H1 (cell line): ENCODE measurements at regions not wholly inside any gene's neighbourhood (a gene's known extent, or its start where the extent isn't known, plus 50 kb on each side); places are given as distances from the start of the nearest gene placed in this dataset.

Experiments used
- FOSL1 ChIP-seq: IDR thresholded peaks from 2 replicates; pipeline ENCODE4 v1.6.1; 2011; ENCODE audit warnings: mild to moderate bottlenecking, low read depth, low read length, moderate library complexity; ENCODE audit not compliant: insufficient read depth
- JUN ChIP-seq: IDR thresholded peaks from 2 replicates; pipeline ENCODE4 v1.6.1; 2011; ENCODE audit warnings: low read depth, mild to moderate bottlenecking, improper control_type of control experiment, low read length
- TF ChIP-seq, protein P1 (sequence below), 3 experiments: IDR thresholded peaks; 1 replicate in 2 of 3; 2 replicates in 1 of 3; pipeline versions ENCODE4 v1.5.1 to v1.6.1; 2011; ENCODE audit warnings: low read length in 3 of 3, mild to moderate bottlenecking in 3 of 3, inconsistent platforms in 2 of 3, low read depth in 1 of 3, moderate library complexity in 1 of 3; ENCODE audit not compliant: insufficient read depth in 1 of 3; ENCODE audit errors: control extremely low read depth in 1 of 3

DNA sequence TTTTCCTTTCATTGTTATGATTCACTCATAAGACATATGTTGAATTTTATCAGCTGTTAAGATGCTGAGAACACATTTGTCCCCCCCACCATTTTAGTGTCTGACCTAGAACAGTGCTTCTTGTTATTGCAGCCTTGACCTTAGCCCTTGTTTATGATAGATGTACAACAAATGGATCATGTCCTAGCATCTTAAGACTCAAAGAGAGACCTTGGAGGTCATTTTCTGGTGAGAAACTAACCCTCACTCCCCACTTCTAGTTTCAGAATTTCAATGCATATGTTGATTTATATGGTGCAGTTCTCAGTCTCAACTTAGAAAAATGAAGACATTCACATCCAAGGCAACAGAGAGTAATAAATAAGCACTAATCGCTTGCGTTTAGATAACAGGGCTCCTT lies 391.2 kb downstream of the AEBP2 start (continued):
- TF ChIP-seq, protein P1, sequence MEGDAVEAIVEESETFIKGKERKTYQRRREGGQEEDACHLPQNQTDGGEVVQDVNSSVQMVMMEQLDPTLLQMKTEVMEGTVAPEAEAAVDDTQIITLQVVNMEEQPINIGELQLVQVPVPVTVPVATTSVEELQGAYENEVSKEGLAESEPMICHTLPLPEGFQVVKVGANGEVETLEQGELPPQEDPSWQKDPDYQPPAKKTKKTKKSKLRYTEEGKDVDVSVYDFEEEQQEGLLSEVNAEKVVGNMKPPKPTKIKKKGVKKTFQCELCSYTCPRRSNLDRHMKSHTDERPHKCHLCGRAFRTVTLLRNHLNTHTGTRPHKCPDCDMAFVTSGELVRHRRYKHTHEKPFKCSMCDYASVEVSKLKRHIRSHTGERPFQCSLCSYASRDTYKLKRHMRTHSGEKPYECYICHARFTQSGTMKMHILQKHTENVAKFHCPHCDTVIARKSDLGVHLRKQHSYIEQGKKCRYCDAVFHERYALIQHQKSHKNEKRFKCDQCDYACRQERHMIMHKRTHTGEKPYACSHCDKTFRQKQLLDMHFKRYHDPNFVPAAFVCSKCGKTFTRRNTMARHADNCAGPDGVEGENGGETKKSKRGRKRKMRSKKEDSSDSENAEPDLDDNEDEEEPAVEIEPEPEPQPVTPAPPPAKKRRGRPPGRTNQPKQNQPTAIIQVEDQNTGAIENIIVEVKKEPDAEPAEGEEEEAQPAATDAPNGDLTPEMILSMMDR (IDR thresholded peaks at IDR 0.05; ENCODE audit: control extremely low read depth in 1 of 3, insufficient read depth in 1 of 3, low read depth in 1 of 3, low read length in 3 of 3): no peak
- TF ChIP-seq JUN (no peak), FOSL1 (no peak)
- TF ChIP-seq, all 59 proteins: peak for 0
